Endothelial cell of umbilical vein (primary cell): ENCODE measurements at regions not wholly inside any gene's neighbourhood (a gene's known extent, or its start where the extent isn't known, plus 50 kb on each side); places are given as distances from the start of the nearest gene placed in this dataset.

Experiments
- BruUV-seq: library from RNA; stranded (reverse); fragments of 400-500 nt; replicated peaks from 2 replicates; lab custom pipeline; 2021; lab: Mats Ljungman, UMichigan
- CTCF ChIA-PET: fragments of 300-600, 350-600 bp; sonication (Branson Sonifier 250); formaldehyde crosslinking; loops from one replicate; lab custom pipeline; 2021; ENCODE audit warnings: antibody characterized with exemption, inconsistent platforms; lab: Charles Lee
- POLR2A ChIA-PET: fragments of 300-600, 350-600 bp; sonication (Branson Sonifier 250); formaldehyde crosslinking; loops from one replicate; lab custom pipeline; 2021; ENCODE audit warnings: antibody characterized with exemption, inconsistent platforms; lab: Charles Lee
- DNase-seq: peaks from one replicate; pipeline ENCODE4 v3.0.0-alpha.2; 2011; ENCODE audit warnings: low read depth, low spot score
- FAIRE-seq: peaks from 2 replicates; lab custom pipeline; 2011; peaks lifted over from hg19 to GRCh38; lab: Jason Lieb, UNC
- H2AFZ ChIP-seq: 2 replicates; pipeline ENCODE4 v1.6.0; 2012; ENCODE audit warnings: low read depth, low read length, control low read depth, inconsistent platforms
- H3K27ac ChIP-seq: 2 replicates; pipeline ENCODE4 v1.5.1; 2011; ENCODE audit warnings: low read depth, mild to moderate bottlenecking, control low read depth, low read length, moderate library complexity; ENCODE audit not compliant: insufficient read depth
- H3K27me3 ChIP-seq, 2 experiments: 2 replicates each; pipeline versions ENCODE4 v1.6.0 to v1.6.1; 2011; ENCODE audit warnings: low read length in 2 of 2, mixed read lengths in 1 of 2; ENCODE audit not compliant: control insufficient read depth in 2 of 2, insufficient read depth in 2 of 2
- H3K36me3 ChIP-seq, 2 experiments: 2 replicates in 1 of 2; 3 replicates in 1 of 2; pipeline ENCODE4 v1.5.1; 2011; ENCODE audit warnings: low read length in 2 of 2, mild to moderate bottlenecking in 1 of 2, moderate library complexity in 1 of 2; ENCODE audit not compliant: control insufficient read depth in 2 of 2, insufficient read depth in 2 of 2; ENCODE audit errors: extremely low read depth in 1 of 2
- H3K4me1 ChIP-seq: 3 replicates; pipeline ENCODE4 v1.5.1; 2011; ENCODE audit warnings: mild to moderate bottlenecking, low read length; ENCODE audit not compliant: control insufficient read depth, insufficient read depth; ENCODE audit errors: extremely low read depth
- H3K4me2 ChIP-seq: 2 replicates; pipeline ENCODE4 v1.6.1; 2011; ENCODE audit warnings: low read length, control low read depth, mixed read lengths; ENCODE audit not compliant: insufficient read depth
- H3K4me3 ChIP-seq, 3 experiments: fragments of 200-600 bp in 1 of 3; sonication (generic), shearing (Covaris generic) in 1 of 3; replicated peaks in 1 of 3; 2 replicates each; pipeline ENCODE4 v1.5.1; 2011 to 2016; ENCODE audit warnings: control low read depth in 3 of 3, low read length in 3 of 3, mild to moderate bottlenecking in 2 of 3, inconsistent platforms in 1 of 3, low read depth in 1 of 3, moderate library complexity in 1 of 3; ENCODE audit not compliant: insufficient read depth in 1 of 3
- H3K79me2 ChIP-seq: 2 replicates; pipeline ENCODE4 v1.6.0; 2012; ENCODE audit warnings: low read length, inconsistent platforms; ENCODE audit not compliant: control insufficient read depth, insufficient read depth
- H3K9ac ChIP-seq: replicated peaks from 2 replicates; pipeline ENCODE3; 2011; ENCODE audit warnings: low read length, control low read depth; ENCODE audit not compliant: insufficient read depth; ENCODE audit errors: extremely low read depth
- H3K9me1 ChIP-seq: replicated peaks from 3 replicates; pipeline ENCODE4 v1.6.0; 2011; ENCODE audit warnings: mild to moderate bottlenecking, low read length; ENCODE audit not compliant: control insufficient read depth, insufficient read depth; ENCODE audit errors: extremely low read depth
- H3K9me3 ChIP-seq: replicated peaks from 2 replicates; pipeline ENCODE4 v1.5.1; 2012; ENCODE audit warnings: low read length, inconsistent platforms; ENCODE audit not compliant: control insufficient read depth, insufficient read depth
- H4K20me1 ChIP-seq: replicated peaks from 2 replicates; pipeline ENCODE3; 2011; ENCODE audit warnings: mild to moderate bottlenecking, low read length; ENCODE audit not compliant: control insufficient read depth, insufficient read depth; ENCODE audit errors: extremely low read depth
- JUN ChIP-seq: IDR thresholded peaks from 2 replicates; pipeline ENCODE4 v1.6.1; 2011; ENCODE audit warnings: borderline replicate concordance, low read depth; ENCODE audit not compliant: insufficient read length, insufficient read depth
- MYC ChIP-seq: IDR thresholded peaks from one replicate; pipeline ENCODE4 v1.6.1; 2011; ENCODE audit warnings: mild to moderate bottlenecking, low read depth, low read length
- POLR2AphosphoS5 ChIP-seq: IDR thresholded peaks from 2 replicates; pipeline ENCODE4 v1.6.1; 2012; ENCODE audit warnings: low read depth, mild to moderate bottlenecking, control low read depth, low read length, moderate library complexity; ENCODE audit not compliant: insufficient read depth
- dilution Hi-C: fragments of 300-500 bp; cut with MboI; formaldehyde crosslinking; loops from one replicate; pipeline ENCODE4 v1.15.0; 2019; ENCODE audit warnings: low sequenced_read_pairs; ENCODE audit not compliant: extremely low pct_ligation_motif_present
- intact Hi-C: fragments of 100-400 bp; cut with micrococcal nuclease; formaldehyde crosslinking; loops from one replicate; pipeline ENCODE4 v1.10.0; 2022
- TF ChIP-seq, protein P1 (sequence below), 2 donors: IDR thresholded peaks; 1 replicate in 1 of 2; 2 replicates in 1 of 2; pipeline ENCODE4 v1.5.1; 2011; ENCODE audit warnings: low read length in 2 of 2, mild to moderate bottlenecking in 2 of 2, moderate library complexity in 2 of 2, control low read depth in 1 of 2, inconsistent platforms in 1 of 2, low read depth in 1 of 2; ENCODE audit not compliant: insufficient read depth in 1 of 2; ENCODE audit errors: extremely low read depth in 1 of 2
- TF ChIP-seq, protein P2 (sequence below): IDR thresholded peaks from 2 replicates; pipeline ENCODE4 v1.6.1; 2011; ENCODE audit not compliant: insufficient read depth, insufficient read length

DNA sequence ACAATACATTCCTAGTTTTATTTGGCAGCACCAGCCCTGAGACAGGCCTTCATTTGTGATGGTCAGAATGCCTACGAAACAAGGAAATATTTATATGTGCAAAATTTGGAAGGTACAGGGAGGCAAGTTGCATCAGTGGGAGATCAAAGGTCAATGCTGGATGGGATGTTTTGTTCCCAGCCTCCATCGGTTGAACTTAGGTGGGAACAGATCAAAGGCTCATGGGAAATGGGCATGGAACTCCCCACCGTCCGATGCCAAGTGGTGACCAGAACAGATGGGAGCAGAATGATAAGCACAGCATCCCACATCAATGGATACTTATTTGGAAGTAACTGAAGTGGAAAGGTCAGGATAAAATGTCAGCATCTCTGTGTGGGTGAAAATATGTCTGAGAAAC lies 177.7 kb upstream of the TNFAIP3 start:
- TF ChIP-seq JUN: no peak
- TF ChIP-seq, protein P1, sequence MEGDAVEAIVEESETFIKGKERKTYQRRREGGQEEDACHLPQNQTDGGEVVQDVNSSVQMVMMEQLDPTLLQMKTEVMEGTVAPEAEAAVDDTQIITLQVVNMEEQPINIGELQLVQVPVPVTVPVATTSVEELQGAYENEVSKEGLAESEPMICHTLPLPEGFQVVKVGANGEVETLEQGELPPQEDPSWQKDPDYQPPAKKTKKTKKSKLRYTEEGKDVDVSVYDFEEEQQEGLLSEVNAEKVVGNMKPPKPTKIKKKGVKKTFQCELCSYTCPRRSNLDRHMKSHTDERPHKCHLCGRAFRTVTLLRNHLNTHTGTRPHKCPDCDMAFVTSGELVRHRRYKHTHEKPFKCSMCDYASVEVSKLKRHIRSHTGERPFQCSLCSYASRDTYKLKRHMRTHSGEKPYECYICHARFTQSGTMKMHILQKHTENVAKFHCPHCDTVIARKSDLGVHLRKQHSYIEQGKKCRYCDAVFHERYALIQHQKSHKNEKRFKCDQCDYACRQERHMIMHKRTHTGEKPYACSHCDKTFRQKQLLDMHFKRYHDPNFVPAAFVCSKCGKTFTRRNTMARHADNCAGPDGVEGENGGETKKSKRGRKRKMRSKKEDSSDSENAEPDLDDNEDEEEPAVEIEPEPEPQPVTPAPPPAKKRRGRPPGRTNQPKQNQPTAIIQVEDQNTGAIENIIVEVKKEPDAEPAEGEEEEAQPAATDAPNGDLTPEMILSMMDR (IDR thresholded peaks at IDR 0.05; ENCODE audit: extremely low read depth in 1 of 2, insufficient read depth in 1 of 2, low read depth in 1 of 2, low read length in 2 of 2): no peak
- TF ChIP-seq POLR2AphosphoS5: no peak
- TF ChIP-seq, protein P2, sequence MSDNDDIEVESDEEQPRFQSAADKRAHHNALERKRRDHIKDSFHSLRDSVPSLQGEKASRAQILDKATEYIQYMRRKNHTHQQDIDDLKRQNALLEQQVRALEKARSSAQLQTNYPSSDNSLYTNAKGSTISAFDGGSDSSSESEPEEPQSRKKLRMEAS: no peak
- TF ChIP-seq MYC: no peak
- no peak overlapping the region for H2AFZ ChIP-seq
- H3K9ac ChIP-seq: no peak overlapping the region
- no peaks in the 10 kb centered on the region for H3K36me3 ChIP-seq
- H3K9me1 ChIP-seq: no peaks in the 10 kb centered on the region
- no peaks in the 10 kb centered on the region for H3K79me2 ChIP-seq
- H4K20me1 ChIP-seq: no peaks in the 10 kb centered on the region
- H3K27ac ChIP-seq: no peak overlapping the region
- no peak overlapping the region for H3K4me3 ChIP-seq
- no peak for DNase-seq
- FAIRE-seq: no peak
- intact Hi-C loops: no loop called here
- POLR2A ChIA-PET: no interaction called here
- H3K27me3 ChIP-seq: no peaks in the 10 kb centered on the region
- CTCF ChIA-PET: no interaction called here
- H3K4me1 ChIP-seq: peaks cover 2% of the 10 kb centered on the region
- dilution Hi-C loops: no loop called here
- H3K4me2 ChIP-seq: no peak overlapping the region
- no TSS peak for BruUV-seq
- H3K9me3 ChIP-seq: no peaks in the 10 kb centered on the region

DNA sequence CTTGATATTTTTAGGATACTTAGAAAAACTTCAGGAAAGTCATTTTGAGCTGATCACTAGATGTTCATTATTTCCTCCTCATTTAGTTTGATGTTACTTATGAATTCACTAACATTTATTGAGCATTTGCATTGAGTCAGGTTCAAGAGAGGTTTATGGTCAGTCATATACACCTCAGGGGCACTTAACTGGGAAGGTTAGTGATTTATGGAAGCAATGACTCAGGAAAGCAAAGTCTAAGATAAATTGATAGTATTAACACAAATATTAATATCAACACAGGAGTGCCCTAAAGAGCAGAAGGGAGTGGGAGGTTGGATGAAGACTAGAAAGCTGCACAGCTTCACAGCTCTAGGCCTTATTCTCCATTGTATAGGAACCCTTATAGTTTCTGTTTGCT lies 177.0 kb upstream of the TNFAIP3 start:
- BruUV-seq: no TSS peak
- no peak for TF ChIP-seq POLR2AphosphoS5
- TF ChIP-seq, protein P1 (IDR thresholded peaks at IDR 0.05; ENCODE audit: extremely low read depth in 1 of 2, insufficient read depth in 1 of 2, low read depth in 1 of 2, low read length in 2 of 2): no peak
- dilution Hi-C loops (no loop called here), intact Hi-C loops (no loop called here)
- no peak for DNase-seq
- no peak overlapping the region for H3K4me2 ChIP-seq
- no peaks in the 10 kb centered on the region for H3K9me1 ChIP-seq
- no peak overlapping the region for H3K27ac ChIP-seq
- H3K9me3 ChIP-seq: no peaks in the 10 kb centered on the region
- H3K79me2 ChIP-seq: no peaks in the 10 kb centered on the region
- no peaks in the 10 kb centered on the region for H4K20me1 ChIP-seq
- ChIA-PET CTCF (interaction anchor here (1.4 kb wide), 1 partner anchor 15 kb away, joined by 3 read pairs; no protein-coding TSS in a partner anchor), POLR2A (no interaction called here)
- peaks cover 2% of the 10 kb centered on the region for H3K4me1 ChIP-seq
- H2AFZ ChIP-seq: no peak overlapping the region
- FAIRE-seq: no peak
- no peak overlapping the region for H3K9ac ChIP-seq
- H3K36me3 ChIP-seq: no peaks in the 10 kb centered on the region
- no peak overlapping the region for H3K4me3 ChIP-seq
- H3K27me3 ChIP-seq: no peaks in the 10 kb centered on the region
